ENCODE measurements at regions not wholly inside any gene's neighbourhood (a gene's known extent, or its start where the extent isn't known, plus 50 kb on each side); places are given as distances from the start of the nearest gene placed in this dataset.

DNA sequence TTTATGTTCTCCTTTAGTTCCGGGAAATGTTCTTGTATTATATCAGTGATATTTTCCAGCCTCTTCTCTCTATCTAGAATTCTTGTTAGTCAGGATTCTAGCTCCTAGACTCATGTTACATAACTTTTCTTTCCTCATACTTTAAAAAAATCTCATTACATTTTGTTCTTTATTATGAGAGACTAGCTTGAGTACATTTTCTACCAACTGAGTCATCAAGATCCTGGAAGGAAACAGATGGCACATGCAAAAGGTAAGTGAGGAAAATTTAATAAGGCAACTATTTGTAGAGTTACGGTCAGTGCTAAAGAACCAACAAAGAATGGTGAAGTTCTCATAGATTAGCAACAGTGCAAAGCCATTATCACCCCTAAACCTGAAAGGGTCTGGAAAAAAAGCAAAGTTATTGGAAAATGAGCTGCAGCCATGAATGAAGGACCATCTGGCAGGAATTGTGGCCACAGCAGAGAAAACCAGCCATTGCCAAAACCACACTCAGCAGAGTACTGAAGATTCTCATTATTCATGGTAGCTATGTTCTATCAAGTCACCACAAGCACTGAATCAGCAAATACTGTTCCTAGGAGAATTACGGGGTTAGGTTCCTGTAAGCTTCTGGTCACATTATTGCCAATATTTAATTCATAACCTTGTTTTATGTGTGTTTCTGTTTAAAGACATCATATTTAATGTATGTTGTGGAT, 98.3 kb upstream of the C7orf33 start:
- H3K4me2 ChIP-seq = no peak overlapping the region
- H3K36me3 ChIP-seq = no peaks in the 10 kb centered on the region
- H3K79me2 ChIP-seq (ENCODE audit: low read depth) = no peaks in the 10 kb centered on the region
- H3K4me1 Mint-ChIP-seq = peaks cover 2% of the 10 kb centered on the region
- no peak overlapping the region for H2AFZ ChIP-seq (replicated peaks)
- H3K27me3 Mint-ChIP-seq (ENCODE audit: insufficient read depth, low read depth) = peaks cover 9% of the 10 kb centered on the region
- no peak overlapping the region for H3K27ac Mint-ChIP-seq
- TF ChIP-seq EZH2phosphoT487 (IDR thresholded peaks at IDR 0.05) = no peak
- TF ChIP-seq, protein P1, sequence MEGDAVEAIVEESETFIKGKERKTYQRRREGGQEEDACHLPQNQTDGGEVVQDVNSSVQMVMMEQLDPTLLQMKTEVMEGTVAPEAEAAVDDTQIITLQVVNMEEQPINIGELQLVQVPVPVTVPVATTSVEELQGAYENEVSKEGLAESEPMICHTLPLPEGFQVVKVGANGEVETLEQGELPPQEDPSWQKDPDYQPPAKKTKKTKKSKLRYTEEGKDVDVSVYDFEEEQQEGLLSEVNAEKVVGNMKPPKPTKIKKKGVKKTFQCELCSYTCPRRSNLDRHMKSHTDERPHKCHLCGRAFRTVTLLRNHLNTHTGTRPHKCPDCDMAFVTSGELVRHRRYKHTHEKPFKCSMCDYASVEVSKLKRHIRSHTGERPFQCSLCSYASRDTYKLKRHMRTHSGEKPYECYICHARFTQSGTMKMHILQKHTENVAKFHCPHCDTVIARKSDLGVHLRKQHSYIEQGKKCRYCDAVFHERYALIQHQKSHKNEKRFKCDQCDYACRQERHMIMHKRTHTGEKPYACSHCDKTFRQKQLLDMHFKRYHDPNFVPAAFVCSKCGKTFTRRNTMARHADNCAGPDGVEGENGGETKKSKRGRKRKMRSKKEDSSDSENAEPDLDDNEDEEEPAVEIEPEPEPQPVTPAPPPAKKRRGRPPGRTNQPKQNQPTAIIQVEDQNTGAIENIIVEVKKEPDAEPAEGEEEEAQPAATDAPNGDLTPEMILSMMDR (IDR thresholded peaks at IDR 0.05) = no peak
- no peak for TF ChIP-seq EZH2 (IDR thresholded peaks at IDR 0.05)
- no peak overlapping the region for H3K4me3 Mint-ChIP-seq
- no peak overlapping the region for H3K4me3 ChIP-seq
- no peak overlapping the region for H3K27ac ChIP-seq
- no peak for DNase-seq (ENCODE audit: low spot score)
- no peaks in the 10 kb centered on the region for H4K20me1 ChIP-seq (ENCODE audit: low read depth)
- H3K4me1 ChIP-seq = no peaks in the 10 kb centered on the region
- no peaks in the 10 kb centered on the region for H3K9me3 ChIP-seq (ENCODE audit: low read depth)
- no peak overlapping the region for H3K9ac ChIP-seq
- peaks cover 2% of the 10 kb centered on the region for H3K36me3 Mint-ChIP-seq
- no peaks in the 10 kb centered on the region for H3F3A ChIP-seq (ENCODE audit: low read depth)
- H3K27me3 ChIP-seq = no peaks in the 10 kb centered on the region
- peaks cover 12% of the 10 kb centered on the region for H3K9me3 Mint-ChIP-seq

DNA sequence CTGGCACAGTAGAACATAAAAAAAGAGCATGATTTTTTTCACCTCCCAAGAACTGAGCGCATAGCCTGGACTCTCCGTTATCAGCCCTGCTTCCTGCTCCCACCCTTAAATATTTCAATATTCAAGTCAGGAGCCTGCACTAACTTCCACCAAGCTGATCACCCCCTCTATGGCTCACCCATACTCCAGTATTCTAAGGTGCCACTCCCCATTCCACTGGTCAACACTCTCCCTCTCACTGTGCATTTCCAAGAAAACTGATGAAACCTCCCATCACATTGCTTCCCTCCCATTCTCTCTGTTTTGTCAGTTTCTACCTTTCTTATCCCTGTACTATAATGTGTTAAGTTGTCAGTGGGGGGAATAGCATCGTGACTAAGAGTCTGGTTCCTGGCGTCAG, 95.0 kb upstream of the C7orf33 start:
- Mint-ChIP-seq H3K9me3 (peaks cover 12% of the 10 kb centered on the region), H3K4me1 (peaks cover 5% of the 10 kb centered on the region), H3K4me3 (no peak overlapping the region), H3K27me3 (ENCODE audit: insufficient read depth, low read depth) (peaks cover 5% of the 10 kb centered on the region), H3K36me3 (peaks cover 2% of the 10 kb centered on the region), H3K27ac (no peak overlapping the region)
- TF ChIP-seq EZH2phosphoT487 (IDR thresholded peaks at IDR 0.05) (no peak), EZH2 (IDR thresholded peaks at IDR 0.05) (no peak)
- TF ChIP-seq, protein P1 (IDR thresholded peaks at IDR 0.05) = no peak
- Histone ChIP-seq H2AFZ (replicated peaks) (no peak overlapping the region), H3K9me3 (ENCODE audit: low read depth) (no peaks in the 10 kb centered on the region), H3K27ac (no peak overlapping the region), H3K79me2 (ENCODE audit: low read depth) (no peaks in the 10 kb centered on the region), H3K36me3 (no peaks in the 10 kb centered on the region), H4K20me1 (ENCODE audit: low read depth) (no peaks in the 10 kb centered on the region), H3F3A (ENCODE audit: low read depth) (no peaks in the 10 kb centered on the region), H3K4me2 (no peak overlapping the region), H3K9ac (no peak overlapping the region), H3K4me1 (no peaks in the 10 kb centered on the region), H3K4me3 (no peak overlapping the region), H3K27me3 (no peaks in the 10 kb centered on the region)
- DNase-seq (ENCODE audit: low spot score) = no peak

DNA sequence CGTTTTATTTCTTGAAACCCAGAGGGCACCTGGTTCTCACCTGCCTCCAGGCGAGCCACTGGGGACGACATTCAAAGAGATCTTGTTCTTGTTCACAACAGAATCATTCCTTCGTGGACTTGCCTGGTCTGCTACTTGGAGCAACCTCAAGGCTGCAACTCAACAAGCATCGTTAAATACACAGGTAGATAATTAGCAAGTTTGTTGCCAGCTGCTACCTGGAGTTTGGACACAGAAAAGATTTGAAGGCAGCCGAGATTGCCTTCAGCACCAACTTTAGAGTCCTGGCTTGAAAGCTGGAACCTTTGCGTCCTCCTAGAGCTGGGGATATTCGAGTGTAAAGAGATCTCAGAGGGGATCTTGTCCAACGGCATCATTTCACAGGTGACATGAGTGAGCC, 89.6 kb upstream of the C7orf33 start:
- no peaks in the 10 kb centered on the region for H3K9me3 ChIP-seq (ENCODE audit: low read depth)
- no peaks in the 10 kb centered on the region for H3K79me2 ChIP-seq (ENCODE audit: low read depth)
- H3K27ac ChIP-seq = no peak overlapping the region
- H3K27me3 ChIP-seq = no peaks in the 10 kb centered on the region
- H3K27ac Mint-ChIP-seq = no peak overlapping the region
- H2AFZ ChIP-seq (replicated peaks) = peak overlapping the region; percentile 66
- H3K4me2 ChIP-seq = no peak overlapping the region
- no peak overlapping the region for H3K9ac ChIP-seq
- H3F3A ChIP-seq (ENCODE audit: low read depth) = peaks cover 13% of the 10 kb centered on the region
- peaks cover 28% of the 10 kb centered on the region for H3K4me1 Mint-ChIP-seq
- H3K9me3 Mint-ChIP-seq = no peaks in the 10 kb centered on the region
- H3K36me3 ChIP-seq = no peaks in the 10 kb centered on the region
- DNase-seq (ENCODE audit: low spot score) = no peak
- H3K27me3 Mint-ChIP-seq (ENCODE audit: insufficient read depth, low read depth) = peaks cover 5% of the 10 kb centered on the region
- TF ChIP-seq, protein P1 (IDR thresholded peaks at IDR 0.05) = no peak
- TF ChIP-seq EZH2 (IDR thresholded peaks at IDR 0.05) (no peak), EZH2phosphoT487 (IDR thresholded peaks at IDR 0.05) (no peak)
- H3K36me3 Mint-ChIP-seq = no peaks in the 10 kb centered on the region
- H4K20me1 ChIP-seq (ENCODE audit: low read depth) = no peaks in the 10 kb centered on the region
- H3K4me3 ChIP-seq = no peak overlapping the region
- H3K4me1 ChIP-seq = no peaks in the 10 kb centered on the region
- H3K4me3 Mint-ChIP-seq = peak overlapping the region; percentile 27
